ENCODE measurements at regions not wholly inside any gene's neighbourhood (a gene's known extent, or its start where the extent isn't known, plus 50 kb on each side); places are given as distances from the start of the nearest gene placed in this dataset.
A peak's percentile ranks its signal among the peaks of the same experiment; 100 is the strongest.
"Not testable (repeated sequence)": the region's sequence is repeated elsewhere in the genome, so short reads cannot be mapped to it uniquely, and the experiment has no call there.

GRCh38 chr6:141244366-141244765, 888.4 kb upstream of the GJE1 start:
- DNase-seq (ENCODE audit: low read depth) = no peak

- DNase-seq (ENCODE audit: low read depth) = no peak
Observed at GRCh38 chr6:141242957-141243356, 889.8 kb upstream of the GJE1 start.

- DNase-seq (ENCODE audit: low read depth) = no peak
Observed at GRCh38 chr6:141229296-141229695, 903.4 kb upstream of the GJE1 start.

- DNase-seq (ENCODE audit: low read depth) = no peak
Observed at GRCh38 chr6:141218583-141218982, 914.1 kb upstream of the GJE1 start.

GRCh38 chr6:141216726-141217125, 916.0 kb upstream of the GJE1 start:
- no peak for DNase-seq (ENCODE audit: low read depth)

GRCh38 chr6:141212296-141212695, 920.4 kb upstream of the GJE1 start:
- no peak for DNase-seq (ENCODE audit: low read depth)

GRCh38 chr6:141211845-141212244, 920.9 kb upstream of the GJE1 start:
- DNase-seq (ENCODE audit: low read depth) = no peak

GRCh38 chr6:141210901-141211300, 921.8 kb upstream of the GJE1 start:
- no peak for DNase-seq (ENCODE audit: low read depth)

- DNase-seq (ENCODE audit: low read depth) = no peak
Observed at GRCh38 chr6:141209890-141210289, 922.8 kb upstream of the GJE1 start.

- DNase-seq (ENCODE audit: low read depth) = no peak
Observed at GRCh38 chr6:141208101-141208500, 924.6 kb upstream of the GJE1 start.

- no peak for DNase-seq (ENCODE audit: low read depth)
Observed at GRCh38 chr6:141203902-141204575, 928.7 kb upstream of the GJE1 start.

- DNase-seq (ENCODE audit: low read depth) = peak; percentile 15
Observed at GRCh38 chr6:141202626-141203025, 930.1 kb upstream of the GJE1 start.

- DNase-seq (ENCODE audit: low read depth) = no peak
Observed at GRCh38 chr6:141199074-141199473, 933.7 kb upstream of the GJE1 start.

GRCh38 chr6:141195251-141195832, 937.4 kb upstream of the GJE1 start:
- DNase-seq (ENCODE audit: low read depth) = no peak

GRCh38 chr6:141183368-141183767, 949.4 kb upstream of the GJE1 start:
- DNase-seq (ENCODE audit: low read depth) = no peak

- not testable (repeated sequence) for DNase-seq (ENCODE audit: low read depth)
Observed at GRCh38 chr6:141175458-141175857, 957.3 kb upstream of the GJE1 start.

- DNase-seq (ENCODE audit: low read depth) = no peak
Observed at GRCh38 chr6:141174932-141175331, 957.8 kb upstream of the GJE1 start.

GRCh38 chr6:141173529-141173928, 959.2 kb upstream of the GJE1 start:
- DNase-seq (ENCODE audit: low read depth) = no peak

GRCh38 chr6:141169419-141169818, 963.3 kb upstream of the GJE1 start:
- DNase-seq (ENCODE audit: low read depth) = peak; percentile 47

- DNase-seq (ENCODE audit: low read depth) = no peak
Observed at GRCh38 chr6:141167945-141168344, 964.8 kb upstream of the GJE1 start.

GRCh38 chr6:141165002-141165665, 967.6 kb upstream of the GJE1 start:
- DNase-seq (ENCODE audit: low read depth) = no peak

- DNase-seq (ENCODE audit: low read depth) = no peak
Observed at GRCh38 chr6:141164042-141164743, 968.5 kb upstream of the GJE1 start.

- no peak for DNase-seq (ENCODE audit: low read depth)
Observed at GRCh38 chr6:141163107-141163506, 969.6 kb upstream of the GJE1 start.
